ENCODE measurements at regions not wholly inside any gene's neighbourhood (a gene's known extent, or its start where the extent isn't known, plus 50 kb on each side); places are given as distances from the start of the nearest gene placed in this dataset.

GRCh38 chr9:95756101-95756500 is 119.4 kb upstream of the ERCC6L2 start:
- no peak for DNase-seq

GRCh38 chr9:95755421-95755730 is 120.1 kb upstream of the ERCC6L2 start:
- no peak for DNase-seq

GRCh38 chr9:95754533-95755420 is 120.7 kb upstream of the ERCC6L2 start:
- DNase-seq: no peak

- no peak for DNase-seq
Measured at GRCh38 chr9:95753762-95754465, 121.6 kb upstream of the ERCC6L2 start.

GRCh38 chr9:95752129-95752731 is 123.3 kb upstream of the ERCC6L2 start:
- DNase-seq: no peak

- no peak for DNase-seq
Measured at GRCh38 chr9:95751520-95751790, 124.0 kb upstream of the ERCC6L2 start.

- DNase-seq: no peak
Measured at GRCh38 chr9:95750725-95751519, 124.6 kb upstream of the ERCC6L2 start.

- DNase-seq: no peak
Measured at GRCh38 chr9:95749493-95749892, 126.0 kb upstream of the ERCC6L2 start.

- no peak for DNase-seq
Measured at GRCh38 chr9:95746408-95747180, 128.9 kb upstream of the ERCC6L2 start.

GRCh38 chr9:95742821-95743220 is 132.7 kb upstream of the ERCC6L2 start:
- no peak for DNase-seq

GRCh38 chr9:95741631-95742030 is 133.9 kb upstream of the ERCC6L2 start:
- no peak for DNase-seq

GRCh38 chr9:95740217-95741004 is 135.1 kb upstream of the ERCC6L2 start:
- no peak for DNase-seq

- no peak for DNase-seq
Measured at GRCh38 chr9:95738438-95738837, 137.1 kb upstream of the ERCC6L2 start.

- DNase-seq: no peak
Measured at GRCh38 chr9:95736891-95737522, 138.5 kb upstream of the ERCC6L2 start.

- no peak for DNase-seq
Measured at GRCh38 chr9:95736370-95736769, 139.1 kb upstream of the ERCC6L2 start.

- DNase-seq: no peak
Measured at GRCh38 chr9:95735701-95736100, 139.8 kb upstream of the ERCC6L2 start.

GRCh38 chr9:95733741-95734666 is 141.5 kb upstream of the ERCC6L2 start:
- no peak for DNase-seq

GRCh38 chr9:95732802-95733688 is 142.4 kb upstream of the ERCC6L2 start:
- DNase-seq: no peak

- no peak for DNase-seq
Measured at GRCh38 chr9:95731876-95732275, 143.6 kb upstream of the ERCC6L2 start.
